ENCODE measurements at regions not wholly inside any gene's neighbourhood (a gene's known extent, or its start where the extent isn't known, plus 50 kb on each side); places are given as distances from the start of the nearest gene placed in this dataset.

DNA sequence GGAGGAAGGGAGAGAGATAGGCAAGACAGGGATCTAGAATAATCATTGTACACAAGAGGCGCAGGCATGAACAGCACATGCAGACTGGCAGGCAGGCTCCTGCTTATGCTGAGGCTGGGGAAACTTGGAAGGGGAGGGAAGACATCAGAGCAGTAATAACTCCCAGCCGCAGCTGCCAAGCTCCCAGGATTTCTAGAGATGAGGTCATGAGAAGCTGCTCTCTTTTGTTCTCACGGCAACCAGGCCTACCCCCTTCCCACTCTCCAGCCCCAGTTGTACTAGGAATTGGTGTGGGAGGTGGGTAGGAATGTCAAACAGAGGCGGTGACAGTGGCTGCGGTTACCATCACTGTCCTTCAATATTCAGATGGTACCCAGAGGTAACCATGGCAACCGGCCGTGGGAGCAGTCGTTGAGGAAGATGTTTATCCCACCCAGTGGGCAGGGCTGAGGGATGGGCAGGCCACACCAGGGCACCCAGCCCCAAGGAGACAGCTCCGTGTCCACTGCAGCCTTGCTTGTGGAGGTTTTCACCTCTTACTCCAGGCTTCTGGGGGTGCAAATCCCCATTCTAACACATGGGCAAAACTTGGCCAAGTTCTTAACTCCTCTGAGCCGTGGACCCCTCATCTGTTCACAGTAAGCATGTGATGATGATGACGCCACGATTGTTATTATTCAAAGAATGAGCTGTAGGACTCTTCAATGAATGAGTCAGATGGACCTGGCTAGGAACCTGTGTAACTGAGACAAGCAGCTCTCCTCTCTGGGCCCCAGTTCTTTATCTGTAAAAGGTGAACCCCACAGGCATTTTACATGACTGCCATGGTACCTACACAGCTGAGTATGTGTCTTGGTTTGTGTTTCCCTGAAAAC is 360.8 kb upstream of the PROK2 start:
- no peak for TF ChIP-seq CTCF (IDR thresholded peaks at IDR 0.05; ENCODE audit: insufficient read depth, low read length, poor library complexity, severe bottlenecking)
- no peak for TF ChIP-seq EZH2phosphoT487 (conservative IDR thresholded peaks at IDR 0.05; ENCODE audit: low read length)

All from SU-DHL-6 (cell line).